ENCODE measurements at regions not wholly inside any gene's neighbourhood (a gene's known extent, or its start where the extent isn't known, plus 50 kb on each side); places are given as distances from the start of the nearest gene placed in this dataset.
"Not testable (repeated sequence)": the region's sequence is repeated elsewhere in the genome, so short reads cannot be mapped to it uniquely, and the experiment has no call there.

DNA sequence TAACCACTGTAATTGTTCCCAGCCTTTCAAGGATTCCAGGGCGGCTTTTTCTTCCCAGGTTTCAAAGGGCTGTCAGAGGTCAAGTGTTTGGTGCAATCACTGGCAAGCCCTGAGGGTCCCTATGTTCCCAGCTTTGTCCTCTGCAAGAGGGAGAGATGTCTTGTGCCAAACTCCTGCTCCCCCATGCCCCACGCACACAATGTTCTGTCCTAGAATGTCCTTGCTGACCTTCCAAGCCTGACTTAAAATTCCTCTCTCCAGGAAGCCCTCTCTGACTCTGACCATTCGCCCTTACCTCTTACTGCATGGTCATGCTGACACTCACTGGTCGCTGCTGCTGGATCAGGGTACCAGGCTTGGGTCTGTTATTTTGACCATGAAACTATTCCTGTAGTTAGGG, 152.5 kb upstream of the KCND3 start:
- peak in 1 of 2 donors; percentile 14 for DNase-seq
- no peak for ATAC-seq
- Histone ChIP-seq H3K4me1 (peaks cover 14% of the 10 kb centered on the region in 2 donors), H3K4me3 (no peak overlapping the region), H3K27ac (no peak overlapping the region), H3K36me3 (no peaks in the 10 kb centered on the region), H3K27me3 (no peaks in the 10 kb centered on the region), H3K9me3 (no peaks in the 10 kb centered on the region)
- intact Hi-C loops (cut with DNase I; ENCODE audit: low total_unique reads) = no loop called here
- in situ Hi-C loops (cut with MboI; ENCODE audit: low sequenced_read_pairs in 4 of 4) = no loop called here
- TF ChIP-seq, protein P1, sequence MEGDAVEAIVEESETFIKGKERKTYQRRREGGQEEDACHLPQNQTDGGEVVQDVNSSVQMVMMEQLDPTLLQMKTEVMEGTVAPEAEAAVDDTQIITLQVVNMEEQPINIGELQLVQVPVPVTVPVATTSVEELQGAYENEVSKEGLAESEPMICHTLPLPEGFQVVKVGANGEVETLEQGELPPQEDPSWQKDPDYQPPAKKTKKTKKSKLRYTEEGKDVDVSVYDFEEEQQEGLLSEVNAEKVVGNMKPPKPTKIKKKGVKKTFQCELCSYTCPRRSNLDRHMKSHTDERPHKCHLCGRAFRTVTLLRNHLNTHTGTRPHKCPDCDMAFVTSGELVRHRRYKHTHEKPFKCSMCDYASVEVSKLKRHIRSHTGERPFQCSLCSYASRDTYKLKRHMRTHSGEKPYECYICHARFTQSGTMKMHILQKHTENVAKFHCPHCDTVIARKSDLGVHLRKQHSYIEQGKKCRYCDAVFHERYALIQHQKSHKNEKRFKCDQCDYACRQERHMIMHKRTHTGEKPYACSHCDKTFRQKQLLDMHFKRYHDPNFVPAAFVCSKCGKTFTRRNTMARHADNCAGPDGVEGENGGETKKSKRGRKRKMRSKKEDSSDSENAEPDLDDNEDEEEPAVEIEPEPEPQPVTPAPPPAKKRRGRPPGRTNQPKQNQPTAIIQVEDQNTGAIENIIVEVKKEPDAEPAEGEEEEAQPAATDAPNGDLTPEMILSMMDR (IDR thresholded peaks at IDR 0.05 in 4 of 5, conservative IDR thresholded peaks at IDR 0.05 in 1 of 5) = no peak
- no peak for TF ChIP-seq POLR2A (IDR thresholded peaks at IDR 0.05)

DNA sequence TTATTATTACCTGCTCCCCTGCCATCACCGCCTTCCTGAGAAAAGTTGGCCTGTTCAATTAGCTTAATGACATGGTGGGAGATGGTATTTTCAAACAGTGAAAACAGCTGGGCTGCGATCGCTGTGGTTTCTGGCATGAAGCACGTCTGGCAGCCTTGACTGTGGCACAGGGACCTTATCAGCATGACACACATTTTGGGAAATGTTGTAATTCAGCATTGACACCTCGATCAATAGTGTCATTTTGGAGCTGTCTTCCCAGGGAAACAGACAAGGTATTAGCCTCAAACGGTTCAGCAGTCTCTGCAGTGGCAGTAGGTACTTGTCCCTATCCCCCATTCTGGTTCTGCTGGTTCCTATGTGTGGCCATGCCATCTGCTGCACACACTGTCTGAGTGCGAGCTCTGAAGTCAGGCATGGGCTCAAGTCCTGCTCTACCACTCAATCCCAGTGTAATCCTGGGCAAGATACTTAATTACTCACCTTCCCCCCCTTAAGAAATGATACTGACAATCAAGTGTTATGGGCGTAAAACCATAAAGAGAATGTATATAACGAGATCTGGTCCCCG, 154.5 kb upstream of the KCND3 start:
- Histone ChIP-seq H3K36me3 (no peaks in the 10 kb centered on the region), H3K27me3 (no peaks in the 10 kb centered on the region), H3K4me3 (no peak overlapping the region), H3K9me3 (no peaks in the 10 kb centered on the region), H3K4me1 (peaks cover 14% of the 10 kb centered on the region in 2 donors), H3K27ac (peak overlapping the region in 1 of 4 donors; percentile 65)
- TF ChIP-seq POLR2A (IDR thresholded peaks at IDR 0.05) = no peak
- TF ChIP-seq, protein P1 (IDR thresholded peaks at IDR 0.05 in 4 of 5, conservative IDR thresholded peaks at IDR 0.05 in 1 of 5) = no peak
- no peak for DNase-seq
- ATAC-seq = no peak
- intact Hi-C loops (cut with DNase I; ENCODE audit: low total_unique reads) = no loop called here
- in situ Hi-C loops (cut with MboI; ENCODE audit: low sequenced_read_pairs in 4 of 4) = no loop called here

DNA sequence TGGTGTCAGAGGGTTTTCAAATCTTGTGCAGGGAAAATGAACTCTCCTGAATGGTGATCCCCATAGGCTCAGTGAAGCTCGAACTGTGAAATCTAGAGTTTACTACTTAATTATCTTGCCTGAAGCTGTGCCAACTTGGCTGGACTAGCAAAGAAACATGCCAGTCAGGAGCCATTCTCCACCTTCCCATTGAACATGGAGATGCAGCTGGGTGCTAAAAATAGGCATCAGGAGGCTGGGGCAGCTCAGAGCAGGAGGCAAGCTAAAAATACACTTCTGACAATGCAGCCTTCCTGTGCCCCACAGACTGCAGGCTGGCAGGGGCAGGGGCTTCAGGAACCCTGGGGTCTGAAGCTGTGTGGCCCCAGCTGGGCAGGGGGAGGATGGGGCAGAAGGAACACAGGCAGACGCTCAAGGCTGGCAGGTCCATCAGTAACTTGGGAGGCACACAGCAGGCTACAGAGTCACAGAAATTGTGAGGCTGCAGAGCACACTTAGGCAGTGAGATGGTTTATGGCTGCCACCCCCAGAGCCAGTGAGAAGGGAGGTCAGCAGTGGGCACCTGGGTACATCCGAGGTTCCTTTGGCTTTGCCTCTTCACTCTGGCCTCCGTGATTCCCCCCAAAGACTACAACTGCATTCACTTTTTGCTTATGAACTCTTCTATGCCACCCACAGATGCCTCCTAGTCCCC, 155.4 kb upstream of the KCND3 start:
- TF ChIP-seq, protein P1 (IDR thresholded peaks at IDR 0.05 in 4 of 5, conservative IDR thresholded peaks at IDR 0.05 in 1 of 5) = no peak
- no peak for TF ChIP-seq POLR2A (IDR thresholded peaks at IDR 0.05)
- peaks cover 0 to 4% (median 0%) of the 10 kb centered on the region in 3 donors for H3K9me3 ChIP-seq
- DNase-seq (peak; percentile 16 to 48), ATAC-seq (peak; percentile 90)
- peaks cover 14% of the 10 kb centered on the region in 2 donors for H3K4me1 ChIP-seq
- H3K27me3 ChIP-seq = no peaks in the 10 kb centered on the region
- in situ Hi-C loops (cut with MboI; ENCODE audit: low sequenced_read_pairs in 4 of 4) (no loop called here), intact Hi-C loops (cut with DNase I; ENCODE audit: low total_unique reads) (no loop called here)
- H3K36me3 ChIP-seq = no peaks in the 10 kb centered on the region
- peak overlapping the region in 2 of 4 donors; percentile 14 to 65 for H3K27ac ChIP-seq
- no peak overlapping the region for H3K4me3 ChIP-seq

DNA sequence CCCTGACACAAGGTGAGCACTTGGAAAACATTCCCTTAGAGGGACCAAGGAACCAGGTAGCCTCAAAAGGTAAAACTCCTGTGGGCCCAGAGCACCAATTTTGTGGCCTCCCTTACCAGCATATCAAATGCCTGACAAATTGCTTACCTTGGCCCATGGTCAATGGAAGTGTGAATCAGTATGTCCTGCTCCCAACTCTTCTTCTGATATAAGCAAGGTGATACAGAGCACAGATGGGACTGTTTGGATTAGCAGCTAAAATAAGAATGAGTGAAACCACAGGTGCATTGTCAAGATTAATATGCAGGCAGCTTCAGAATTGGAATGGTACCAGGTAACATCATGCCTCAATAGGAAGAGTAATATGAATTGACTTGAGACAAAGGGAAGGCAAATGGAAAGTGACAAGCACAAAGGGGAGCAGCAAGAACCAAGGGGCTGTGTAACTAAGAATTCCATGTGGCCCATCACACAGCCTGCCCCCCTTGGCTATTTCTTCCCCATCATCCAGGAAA, 156.8 kb upstream of the KCND3 start:
- in situ Hi-C loops (cut with MboI; ENCODE audit: low sequenced_read_pairs in 4 of 4) (no loop called here), intact Hi-C loops (cut with DNase I; ENCODE audit: low total_unique reads) (no loop called here)
- Histone ChIP-seq H3K4me3 (no peak overlapping the region), H3K36me3 (no peaks in the 10 kb centered on the region), H3K27me3 (no peaks in the 10 kb centered on the region), H3K27ac (peak overlapping the region in 1 of 4 donors; percentile 30), H3K4me1 (peaks cover 14% of the 10 kb centered on the region in 2 donors), H3K9me3 (peaks cover 0 to 4% (median 0%) of the 10 kb centered on the region in 3 donors)
- TF ChIP-seq, protein P1 (IDR thresholded peaks at IDR 0.05 in 4 of 5, conservative IDR thresholded peaks at IDR 0.05 in 1 of 5) = no peak
- TF ChIP-seq POLR2A (IDR thresholded peaks at IDR 0.05) = no peak
- DNase-seq (no peak), ATAC-seq (peak in 1 of 2 donors; percentile 37)

DNA sequence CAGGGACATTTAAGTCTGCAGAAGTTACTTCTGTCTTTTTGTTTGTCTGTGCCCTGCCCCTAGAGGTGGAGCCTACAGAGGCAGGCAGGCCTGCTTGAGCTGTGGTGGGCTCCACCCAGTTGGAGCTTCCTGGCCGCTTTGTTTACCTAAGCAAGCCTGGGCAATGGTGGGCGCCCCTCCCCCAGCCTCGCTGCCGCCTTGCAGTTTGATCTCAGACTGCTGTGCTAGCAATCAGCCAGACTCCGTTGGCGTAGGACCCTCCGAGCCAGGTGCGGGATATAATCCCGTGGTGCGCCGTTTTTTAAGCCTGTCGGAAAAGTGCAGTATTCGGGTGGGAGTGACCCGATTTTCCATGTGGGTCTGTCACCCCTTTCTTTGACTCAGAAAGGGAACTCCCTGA, 170.7 kb upstream of the KCND3 start:
- intact Hi-C loops (cut with DNase I; ENCODE audit: low total_unique reads) = not testable (repeated sequence)

More for the DNA sequence above, 170.7 kb upstream of the KCND3 start:
- ATAC-seq; H3K4me3 ChIP-seq; H3K27me3 ChIP-seq; H3K36me3 ChIP-seq; H3K9me3 ChIP-seq; H3K27ac ChIP-seq; H3K4me1 ChIP-seq; in situ Hi-C loops (cut with MboI; ENCODE audit: low sequenced_read_pairs in 4 of 4); DNase-seq: not testable (repeated sequence)
